LNCaP clone FGC (cell line): ENCODE measurements at regions not wholly inside any gene's neighbourhood (a gene's known extent, or its start where the extent isn't known, plus 50 kb on each side); places are given as distances from the start of the nearest gene placed in this dataset.

Experiments
- DNase-seq: peaks from one replicate; pipeline ENCODE4 v3.0.0-alpha.2; 2011; ENCODE audit warnings: low read depth
- H3K4me3 ChIP-seq: 2 replicates; pipeline ENCODE4 v1.5.1; 2011; ENCODE audit warnings: mild to moderate bottlenecking, low read depth, low read length, control low read depth
- CTCF ChIP-seq: IDR thresholded peaks from 2 replicates; pipeline ENCODE4 v1.5.1; 2012; ENCODE audit warnings: mild to moderate bottlenecking; ENCODE audit not compliant: control insufficient read depth, insufficient read depth; ENCODE audit errors: extremely low read depth

- DNase-seq, result no peak
- TF ChIP-seq CTCF, result no peak
- H3K4me3 ChIP-seq, result no peak overlapping the region
These were observed 54.3 kb upstream of the CAMK2D start for GRCh38 chr4:113815826-113816225.

GRCh38 chr4:113811359-113811758 lies 49.8 kb upstream of the CAMK2D start:
- TF ChIP-seq CTCF, result no peak
- DNase-seq, result no peak

More at GRCh38 chr4:113811359-113811758, 49.8 kb upstream of the CAMK2D start:
- no peak overlapping the region for H3K4me3 ChIP-seq
